ENCODE measurements at regions not wholly inside any gene's neighbourhood (a gene's known extent, or its start where the extent isn't known, plus 50 kb on each side); places are given as distances from the start of the nearest gene placed in this dataset.
A peak's percentile ranks its signal among the peaks of the same experiment; 100 is the strongest.

- no peak for DNase-seq
- Mint-ChIP-seq H3K4me1 (peaks cover 59% of the 10 kb centered on the region), H3K9me3 (peaks cover 11% of the 10 kb centered on the region), H3K27me3 (ENCODE audit: low read depth, poor library complexity) (peaks cover 7% of the 10 kb centered on the region), H3K4me3 (no peak overlapping the region), H3K27ac (no peak overlapping the region), H3K36me3 (ENCODE audit: low read depth) (no peaks in the 10 kb centered on the region)
- no peak for TF ChIP-seq CTCF (IDR thresholded peaks at IDR 0.05)
These were observed 234.9 kb downstream of the OPA1 start for GRCh38 chr3:193827871-193828270.

DNA sequence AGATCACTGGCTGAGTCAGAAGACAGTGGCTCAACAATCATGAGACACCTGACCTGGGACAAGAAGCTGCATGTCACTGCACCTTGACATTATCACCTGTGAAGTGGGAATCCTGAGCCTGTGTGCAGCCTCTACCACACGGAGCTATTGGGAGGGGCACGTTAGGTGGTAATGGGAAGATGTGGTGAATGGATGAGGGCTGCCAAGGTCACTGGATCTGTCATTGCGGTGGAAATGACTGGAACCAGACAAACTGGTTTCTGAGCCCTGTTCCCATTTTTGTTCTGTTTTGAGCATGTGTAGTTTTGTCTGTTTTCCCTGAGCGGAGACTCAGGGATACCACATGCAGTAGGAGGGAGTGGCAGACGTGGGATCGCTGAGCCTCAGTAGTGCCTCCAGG is 235.5 kb downstream of the OPA1 start:
- H3K4me3 Mint-ChIP-seq: no peak overlapping the region
- peaks cover 53% of the 10 kb centered on the region for H3K4me1 Mint-ChIP-seq
- H3K9me3 Mint-ChIP-seq: peaks cover 11% of the 10 kb centered on the region
- H3K27ac Mint-ChIP-seq: no peak overlapping the region
- H3K27me3 Mint-ChIP-seq (ENCODE audit: low read depth, poor library complexity): peaks cover 7% of the 10 kb centered on the region
- no peak for TF ChIP-seq CTCF (IDR thresholded peaks at IDR 0.05)
- DNase-seq: no peak
- H3K36me3 Mint-ChIP-seq (ENCODE audit: low read depth): no peaks in the 10 kb centered on the region

DNA sequence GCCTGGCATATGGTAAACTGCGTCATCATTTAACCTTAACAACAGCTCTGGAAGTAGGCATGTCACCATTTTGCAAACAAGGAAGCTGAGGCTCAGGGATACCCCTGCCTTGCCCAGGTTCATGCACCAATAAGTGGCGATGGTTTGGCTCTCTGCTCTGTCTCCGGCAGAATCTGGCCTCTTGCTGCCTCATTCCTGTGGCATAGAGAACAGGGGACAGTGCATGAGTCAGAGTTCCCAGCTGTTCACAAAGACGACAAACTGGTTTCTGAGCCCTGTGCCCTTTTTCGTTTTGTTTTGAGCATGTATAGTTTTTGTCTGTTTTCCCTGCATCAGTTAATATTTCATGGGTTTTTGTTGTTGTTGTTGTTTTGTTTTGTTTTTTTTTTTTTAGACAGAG is 236.8 kb downstream of the OPA1 start:
- H3K36me3 Mint-ChIP-seq (ENCODE audit: low read depth): no peaks in the 10 kb centered on the region
- H3K9me3 Mint-ChIP-seq: peaks cover 3% of the 10 kb centered on the region
- no peak for DNase-seq
- no peak overlapping the region for H3K27ac Mint-ChIP-seq
- H3K27me3 Mint-ChIP-seq (ENCODE audit: low read depth, poor library complexity): peaks cover 6% of the 10 kb centered on the region
- no peak overlapping the region for H3K4me3 Mint-ChIP-seq
- no peak for TF ChIP-seq CTCF (IDR thresholded peaks at IDR 0.05)
- peaks cover 50% of the 10 kb centered on the region for H3K4me1 Mint-ChIP-seq

DNA sequence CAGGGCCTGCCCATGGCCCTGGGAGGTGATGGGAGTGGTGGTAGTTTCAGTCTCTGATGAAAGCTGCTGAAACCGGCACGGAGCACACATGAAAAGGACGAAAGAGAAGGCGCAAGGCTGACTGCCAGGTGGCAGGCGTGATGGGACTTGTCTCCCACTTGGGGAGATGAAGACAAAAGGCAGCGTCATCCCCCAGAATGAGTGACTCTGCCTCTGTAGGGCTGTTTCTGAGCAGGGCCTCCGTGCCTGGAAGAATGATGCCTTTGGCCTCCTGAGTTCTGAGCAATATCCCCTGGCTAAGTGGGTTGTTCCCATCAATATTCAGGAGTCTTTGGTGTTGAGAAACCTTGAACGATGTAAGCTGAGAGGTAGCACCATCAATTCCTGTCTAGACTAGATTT is 237.8 kb downstream of the OPA1 start:
- Mint-ChIP-seq H3K36me3 (ENCODE audit: low read depth) (no peaks in the 10 kb centered on the region), H3K9me3 (no peaks in the 10 kb centered on the region), H3K4me3 (no peak overlapping the region), H3K4me1 (peaks cover 40% of the 10 kb centered on the region), H3K27ac (peak overlapping the region; percentile 22), H3K27me3 (ENCODE audit: low read depth, poor library complexity) (peaks cover 7% of the 10 kb centered on the region)
- DNase-seq: no peak
- TF ChIP-seq CTCF (IDR thresholded peaks at IDR 0.05): no peak

- no peak overlapping the region for H3K4me3 Mint-ChIP-seq
- no peak for DNase-seq
- peaks cover 30% of the 10 kb centered on the region for H3K4me1 Mint-ChIP-seq
- H3K9me3 Mint-ChIP-seq: no peaks in the 10 kb centered on the region
- H3K36me3 Mint-ChIP-seq (ENCODE audit: low read depth): no peaks in the 10 kb centered on the region
- H3K27me3 Mint-ChIP-seq (ENCODE audit: low read depth, poor library complexity): peaks cover 7% of the 10 kb centered on the region
- TF ChIP-seq CTCF (IDR thresholded peaks at IDR 0.05): no peak
- H3K27ac Mint-ChIP-seq: no peak overlapping the region
These were observed 238.8 kb downstream of the OPA1 start for GRCh38 chr3:193831495-193832455.

All from nephron progenitor cell (in vitro differentiated cells).